K562 (cell line): ENCODE measurements at regions not wholly inside any gene's neighbourhood (a gene's known extent, or its start where the extent isn't known, plus 50 kb on each side); places are given as distances from the start of the nearest gene placed in this dataset.

Experiments
- HCFC1 ChIP-seq: IDR thresholded peaks from 2 replicates; pipeline ENCODE4 v1.6.1; 2012; ENCODE audit warnings: low read depth, low read length, improper control_type of control experiment
- ZNF184 ChIP-seq: sonication (generic); formaldehyde crosslinking; IDR thresholded peaks from 2 replicates; pipeline ENCODE4 v1.5.0; 2020; ENCODE audit warnings: missing genetic modification reagents
- ZNF785 ChIP-seq: fragments of 250-450 bp; sonication (Bioruptor Pico); IDR thresholded peaks from 2 replicates; pipeline ENCODE4 v1.4.0; 2020; ENCODE audit warnings: mild to moderate bottlenecking
- TF ChIP-seq, protein P1 (sequence below), 2 experiments: fragments of 450-650 bp; formaldehyde crosslinking in 1 of 2; IDR thresholded peaks; 2 replicates each; pipeline versions ENCODE4 v1.4.0 to v1.6.1; 2014 to 2020; ENCODE audit warnings: mild to moderate bottlenecking in 2 of 2, borderline replicate concordance in 1 of 2, low read depth in 1 of 2
- TF ChIP-seq, protein P2 (sequence below): fragments of 250-450 bp; sonication (Bioruptor Pico); IDR thresholded peaks from 2 replicates; pipeline ENCODE4 v1.4.0; 2020; ENCODE audit warnings: mild to moderate bottlenecking, moderate library complexity

DNA sequence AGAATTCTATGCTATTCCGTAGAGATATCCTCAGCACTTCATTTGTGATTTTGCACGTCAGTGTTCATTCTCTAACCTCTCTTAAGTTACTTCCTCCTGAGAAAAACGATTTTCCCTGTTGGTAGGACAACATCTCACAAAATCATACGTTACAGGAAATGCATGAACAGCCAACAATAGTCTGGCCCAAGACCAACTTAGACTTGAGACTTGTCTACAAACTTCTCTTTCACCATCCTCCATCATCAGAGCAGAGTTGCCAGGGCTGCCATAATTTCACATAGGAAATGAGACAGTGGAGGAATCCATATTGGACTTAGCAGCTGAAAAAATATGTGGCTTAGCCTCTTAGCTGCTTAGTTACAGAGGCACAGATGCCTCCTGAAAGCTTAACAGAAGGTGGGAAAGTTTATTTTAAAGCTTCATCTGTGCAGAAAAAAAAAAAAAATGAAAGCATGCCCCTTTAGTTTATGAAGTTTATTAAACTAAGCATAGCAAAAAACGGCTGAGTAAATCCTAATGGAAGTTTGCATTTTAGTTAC is 222.5 kb upstream of the CACNA2D1 start:
- no peak for TF ChIP-seq ZNF785 (CRISPR knock-in tag)
- TF ChIP-seq, protein P1, sequence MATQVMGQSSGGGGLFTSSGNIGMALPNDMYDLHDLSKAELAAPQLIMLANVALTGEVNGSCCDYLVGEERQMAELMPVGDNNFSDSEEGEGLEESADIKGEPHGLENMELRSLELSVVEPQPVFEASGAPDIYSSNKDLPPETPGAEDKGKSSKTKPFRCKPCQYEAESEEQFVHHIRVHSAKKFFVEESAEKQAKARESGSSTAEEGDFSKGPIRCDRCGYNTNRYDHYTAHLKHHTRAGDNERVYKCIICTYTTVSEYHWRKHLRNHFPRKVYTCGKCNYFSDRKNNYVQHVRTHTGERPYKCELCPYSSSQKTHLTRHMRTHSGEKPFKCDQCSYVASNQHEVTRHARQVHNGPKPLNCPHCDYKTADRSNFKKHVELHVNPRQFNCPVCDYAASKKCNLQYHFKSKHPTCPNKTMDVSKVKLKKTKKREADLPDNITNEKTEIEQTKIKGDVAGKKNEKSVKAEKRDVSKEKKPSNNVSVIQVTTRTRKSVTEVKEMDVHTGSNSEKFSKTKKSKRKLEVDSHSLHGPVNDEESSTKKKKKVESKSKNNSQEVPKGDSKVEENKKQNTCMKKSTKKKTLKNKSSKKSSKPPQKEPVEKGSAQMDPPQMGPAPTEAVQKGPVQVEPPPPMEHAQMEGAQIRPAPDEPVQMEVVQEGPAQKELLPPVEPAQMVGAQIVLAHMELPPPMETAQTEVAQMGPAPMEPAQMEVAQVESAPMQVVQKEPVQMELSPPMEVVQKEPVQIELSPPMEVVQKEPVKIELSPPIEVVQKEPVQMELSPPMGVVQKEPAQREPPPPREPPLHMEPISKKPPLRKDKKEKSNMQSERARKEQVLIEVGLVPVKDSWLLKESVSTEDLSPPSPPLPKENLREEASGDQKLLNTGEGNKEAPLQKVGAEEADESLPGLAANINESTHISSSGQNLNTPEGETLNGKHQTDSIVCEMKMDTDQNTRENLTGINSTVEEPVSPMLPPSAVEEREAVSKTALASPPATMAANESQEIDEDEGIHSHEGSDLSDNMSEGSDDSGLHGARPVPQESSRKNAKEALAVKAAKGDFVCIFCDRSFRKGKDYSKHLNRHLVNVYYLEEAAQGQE (IDR thresholded peaks at IDR 0.05; ENCODE audit: borderline replicate concordance), result no peak
- TF ChIP-seq, protein P1 (CRISPR knock-in tag; IDR thresholded peaks at IDR 0.05; ENCODE audit: low read depth), result no peak
- no peak for TF ChIP-seq ZNF184 (CRISPR knock-in tag)
- TF ChIP-seq, protein P2, sequence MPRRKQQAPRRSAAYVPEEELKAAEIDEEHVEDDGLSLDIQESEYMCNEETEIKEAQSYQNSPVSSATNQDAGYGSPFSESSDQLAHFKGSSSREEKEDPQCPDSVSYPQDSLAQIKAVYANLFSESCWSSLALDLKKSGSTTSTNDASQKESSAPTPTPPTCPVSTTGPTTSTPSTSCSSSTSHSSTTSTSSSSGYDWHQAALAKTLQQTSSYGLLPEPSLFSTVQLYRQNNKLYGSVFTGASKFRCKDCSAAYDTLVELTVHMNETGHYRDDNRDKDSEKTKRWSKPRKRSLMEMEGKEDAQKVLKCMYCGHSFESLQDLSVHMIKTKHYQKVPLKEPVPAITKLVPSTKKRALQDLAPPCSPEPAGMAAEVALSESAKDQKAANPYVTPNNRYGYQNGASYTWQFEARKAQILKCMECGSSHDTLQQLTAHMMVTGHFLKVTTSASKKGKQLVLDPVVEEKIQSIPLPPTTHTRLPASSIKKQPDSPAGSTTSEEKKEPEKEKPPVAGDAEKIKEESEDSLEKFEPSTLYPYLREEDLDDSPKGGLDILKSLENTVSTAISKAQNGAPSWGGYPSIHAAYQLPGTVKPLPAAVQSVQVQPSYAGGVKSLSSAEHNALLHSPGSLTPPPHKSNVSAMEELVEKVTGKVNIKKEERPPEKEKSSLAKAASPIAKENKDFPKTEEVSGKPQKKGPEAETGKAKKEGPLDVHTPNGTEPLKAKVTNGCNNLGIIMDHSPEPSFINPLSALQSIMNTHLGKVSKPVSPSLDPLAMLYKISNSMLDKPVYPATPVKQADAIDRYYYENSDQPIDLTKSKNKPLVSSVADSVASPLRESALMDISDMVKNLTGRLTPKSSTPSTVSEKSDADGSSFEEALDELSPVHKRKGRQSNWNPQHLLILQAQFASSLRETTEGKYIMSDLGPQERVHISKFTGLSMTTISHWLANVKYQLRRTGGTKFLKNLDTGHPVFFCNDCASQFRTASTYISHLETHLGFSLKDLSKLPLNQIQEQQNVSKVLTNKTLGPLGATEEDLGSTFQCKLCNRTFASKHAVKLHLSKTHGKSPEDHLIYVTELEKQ (CRISPR knock-in tag), result no peak
- TF ChIP-seq HCFC1, result no peak
